ENCODE measurements at regions not wholly inside any gene's neighbourhood (a gene's known extent, or its start where the extent isn't known, plus 50 kb on each side); places are given as distances from the start of the nearest gene placed in this dataset.

DNA sequence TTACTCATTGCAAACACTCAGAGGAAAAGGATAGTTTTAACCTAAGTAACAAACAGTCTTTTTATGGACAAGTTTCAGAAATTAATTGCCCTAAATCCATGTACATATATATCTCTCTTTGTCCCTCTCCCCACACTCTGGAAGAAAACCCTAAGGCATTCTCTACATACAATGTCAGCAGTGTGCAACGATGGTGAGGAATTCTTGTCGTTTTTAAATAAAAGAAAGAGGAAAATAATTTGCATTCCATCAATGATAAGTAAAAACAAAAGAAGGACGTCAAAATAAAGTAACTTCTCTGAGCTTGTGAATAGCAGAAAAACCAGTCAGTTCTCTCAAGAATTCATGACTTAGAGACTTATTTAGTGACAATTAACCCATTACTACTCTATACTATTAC is 550.5 kb upstream of the DIPK2B start:
- DNase-seq (no peak), ATAC-seq (ENCODE audit: low FRiP score in 2 of 2) (no peak)
- H3K27ac ChIP-seq: no peak overlapping the region
- no peak overlapping the region for H3K4me3 ChIP-seq
- H3K36me3 ChIP-seq: peaks cover 0 to 10% (median 0%) of the 10 kb centered on the region in 4 donors
- peaks cover 4 to 29% (median 10%) of the 10 kb centered on the region in 4 donors for H3K4me1 ChIP-seq
- TF ChIP-seq EP300 (IDR thresholded peaks at IDR 0.05) (no peak), POLR2A (IDR thresholded peaks at IDR 0.05) (no peak), POLR2AphosphoS5 (IDR thresholded peaks at IDR 0.05) (no peak)
- TF ChIP-seq, protein P1, sequence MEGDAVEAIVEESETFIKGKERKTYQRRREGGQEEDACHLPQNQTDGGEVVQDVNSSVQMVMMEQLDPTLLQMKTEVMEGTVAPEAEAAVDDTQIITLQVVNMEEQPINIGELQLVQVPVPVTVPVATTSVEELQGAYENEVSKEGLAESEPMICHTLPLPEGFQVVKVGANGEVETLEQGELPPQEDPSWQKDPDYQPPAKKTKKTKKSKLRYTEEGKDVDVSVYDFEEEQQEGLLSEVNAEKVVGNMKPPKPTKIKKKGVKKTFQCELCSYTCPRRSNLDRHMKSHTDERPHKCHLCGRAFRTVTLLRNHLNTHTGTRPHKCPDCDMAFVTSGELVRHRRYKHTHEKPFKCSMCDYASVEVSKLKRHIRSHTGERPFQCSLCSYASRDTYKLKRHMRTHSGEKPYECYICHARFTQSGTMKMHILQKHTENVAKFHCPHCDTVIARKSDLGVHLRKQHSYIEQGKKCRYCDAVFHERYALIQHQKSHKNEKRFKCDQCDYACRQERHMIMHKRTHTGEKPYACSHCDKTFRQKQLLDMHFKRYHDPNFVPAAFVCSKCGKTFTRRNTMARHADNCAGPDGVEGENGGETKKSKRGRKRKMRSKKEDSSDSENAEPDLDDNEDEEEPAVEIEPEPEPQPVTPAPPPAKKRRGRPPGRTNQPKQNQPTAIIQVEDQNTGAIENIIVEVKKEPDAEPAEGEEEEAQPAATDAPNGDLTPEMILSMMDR (IDR thresholded peaks at IDR 0.05): no peak
- no peaks in the 10 kb centered on the region for H3K27me3 ChIP-seq
- no peaks in the 10 kb centered on the region for H3K9me3 ChIP-seq
- 26 to 50% methylated on average over 3 of the region's 3 CpGs for WGBS, 2 donors

DNA sequence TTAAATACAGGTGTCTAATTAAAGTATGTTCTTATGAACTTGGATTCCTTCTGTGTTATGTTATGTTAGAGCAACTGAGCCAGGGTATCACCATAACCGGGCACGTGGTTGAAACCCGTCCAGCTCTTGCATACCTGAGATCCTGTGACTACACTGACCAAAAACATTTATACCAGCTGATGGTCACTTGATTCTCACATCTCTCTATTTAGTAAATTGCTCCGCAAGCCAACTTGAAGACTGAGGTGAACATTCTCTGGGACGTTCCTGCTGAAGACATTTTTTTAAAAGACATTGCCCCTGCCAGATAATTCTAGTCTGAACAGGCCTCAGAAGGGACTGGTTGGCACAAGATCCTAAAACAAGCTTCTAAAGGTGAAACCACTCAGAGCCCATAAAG is 550.0 kb upstream of the DIPK2B start:
- no peak for DNase-seq

DNA sequence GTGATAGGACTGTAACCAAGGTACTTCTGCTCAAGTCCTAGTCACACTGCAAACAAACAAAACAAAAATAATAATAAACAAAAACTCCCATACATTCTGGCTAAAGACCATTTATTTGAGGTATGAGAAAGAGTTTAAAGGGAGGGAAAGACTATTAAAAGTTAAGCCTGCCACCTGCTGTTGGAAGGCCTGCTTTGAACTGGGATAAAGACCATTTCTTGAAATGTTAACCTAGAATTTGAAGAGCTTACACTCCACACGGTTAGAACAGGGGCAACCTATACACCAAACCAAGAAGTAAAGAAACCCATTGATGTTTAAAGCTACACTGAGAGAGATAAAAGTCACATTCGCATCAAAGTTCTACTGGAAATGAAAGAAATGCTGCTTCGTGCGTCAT is 548.7 kb upstream of the DIPK2B start:
- peaks cover 0 to 26% (median 9%) of the 10 kb centered on the region in 4 donors for H3K4me1 ChIP-seq
- H3K36me3 ChIP-seq: peaks cover 0 to 19% (median 3%) of the 10 kb centered on the region in 4 donors
- DNase-seq (no peak), ATAC-seq (ENCODE audit: low FRiP score in 2 of 2) (no peak)
- no peaks in the 10 kb centered on the region for H3K27me3 ChIP-seq
- H3K9me3 ChIP-seq: no peaks in the 10 kb centered on the region
- 53 to 64% methylated on average over 4 of the region's 4 CpGs for whole genome bisulfite sequencing, 2 donors
- H3K27ac ChIP-seq: peak overlapping the region in 1 of 4 donors; percentile 17
- no peak overlapping the region for H3K4me3 ChIP-seq
- TF ChIP-seq, protein P1 (IDR thresholded peaks at IDR 0.05): peak in 1 of 6 experiments; percentile 33
- no peak for TF ChIP-seq POLR2A (IDR thresholded peaks at IDR 0.05)
- TF ChIP-seq EP300 (IDR thresholded peaks at IDR 0.05): no peak

More for the DNA sequence above, 550.0 kb upstream of the DIPK2B start:
- Histone ChIP-seq H3K36me3 (peaks cover 0 to 16% (median 1%) of the 10 kb centered on the region in 4 donors), H3K4me1 (peaks cover 0 to 29% (median 10%) of the 10 kb centered on the region in 4 donors), H3K27me3 (no peaks in the 10 kb centered on the region), H3K27ac (no peak overlapping the region), H3K9me3 (no peaks in the 10 kb centered on the region), H3K4me3 (no peak overlapping the region)
- ATAC-seq (ENCODE audit: low FRiP score in 2 of 2): peak in 1 of 2 donors; percentile 41
- TF ChIP-seq POLR2A (IDR thresholded peaks at IDR 0.05): no peak
- TF ChIP-seq POLR2AphosphoS5 (IDR thresholded peaks at IDR 0.05): no peak
- TF ChIP-seq EP300 (IDR thresholded peaks at IDR 0.05): no peak
- TF ChIP-seq, protein P1 (IDR thresholded peaks at IDR 0.05): no peak
- WGBS, 2 donors: 70 to 73% methylated on average over 2 to 5 of the region's 5 CpGs

DNA sequence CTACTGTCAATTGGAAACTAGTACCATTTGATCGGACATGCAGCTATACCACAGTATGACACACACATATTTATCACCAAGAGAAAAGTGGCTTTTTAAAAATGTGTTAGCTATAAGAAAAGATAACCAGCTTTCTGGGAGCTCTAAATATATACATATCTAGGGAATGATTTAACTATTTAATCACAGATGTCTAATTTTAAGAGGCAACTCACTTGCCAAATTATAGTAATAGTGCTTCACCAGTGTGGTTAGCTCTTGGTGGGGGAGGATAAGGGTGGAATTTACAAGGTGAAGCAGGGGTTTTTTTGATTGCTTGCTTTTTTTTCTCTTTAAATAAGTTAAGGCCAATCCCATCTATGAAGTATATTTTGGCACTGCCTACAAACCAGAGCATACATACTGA is 547.7 kb upstream of the DIPK2B start:
- no peak for DNase-seq
- no peak for ATAC-seq (ENCODE audit: low FRiP score in 2 of 2)
- Histone ChIP-seq H3K4me3 (no peak overlapping the region), H3K27ac (peak overlapping the region; percentile 21 to 36 (median 33)), H3K36me3 (peaks cover 0 to 19% (median 3%) of the 10 kb centered on the region in 4 donors), H3K27me3 (no peaks in the 10 kb centered on the region), H3K9me3 (no peaks in the 10 kb centered on the region), H3K4me1 (peaks cover 0 to 16% (median 8%) of the 10 kb centered on the region in 4 donors)
- TF ChIP-seq POLR2AphosphoS5 (IDR thresholded peaks at IDR 0.05) (no peak), EP300 (IDR thresholded peaks at IDR 0.05) (no peak), POLR2A (IDR thresholded peaks at IDR 0.05) (no peak)
- TF ChIP-seq, protein P1 (IDR thresholded peaks at IDR 0.05): no peak
- WGBS, 2 donors: 62 to 79% methylated on average over 1 of the region's 1 CpG

DNA sequence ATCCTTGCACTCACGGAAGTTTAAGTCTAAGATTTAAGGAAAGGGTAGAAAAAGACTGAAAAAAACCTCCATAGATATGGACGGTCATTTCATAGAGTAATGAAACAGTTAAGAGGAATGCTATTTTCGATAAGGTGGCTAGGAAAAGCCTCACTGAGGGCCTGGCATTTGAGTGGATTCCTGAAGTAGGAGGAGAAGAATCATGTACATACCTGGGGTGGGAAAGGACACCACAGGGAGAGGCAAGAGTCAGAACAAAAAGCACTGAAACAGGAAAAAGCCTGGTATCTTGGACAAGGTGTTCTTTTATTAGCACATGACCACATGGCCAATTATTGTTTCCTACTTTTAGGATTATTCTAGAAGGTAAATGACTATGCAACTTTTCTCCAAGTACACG is 547.2 kb upstream of the DIPK2B start:
- 42 to 43% methylated on average over 4 of the region's 4 CpGs for WGBS, 2 donors
- DNase-seq: no peak
- peak in 1 of 2 donors; percentile 76 for ATAC-seq (ENCODE audit: low FRiP score in 2 of 2)

More for the DNA sequence above, 547.2 kb upstream of the DIPK2B start:
- no peaks in the 10 kb centered on the region for H3K9me3 ChIP-seq
- no peak overlapping the region for H3K4me3 ChIP-seq
- TF ChIP-seq EP300 (IDR thresholded peaks at IDR 0.05): no peak
- TF ChIP-seq POLR2A (IDR thresholded peaks at IDR 0.05): no peak
- TF ChIP-seq, protein P1 (IDR thresholded peaks at IDR 0.05): no peak
- no peak for TF ChIP-seq POLR2AphosphoS5 (IDR thresholded peaks at IDR 0.05)
- no peaks in the 10 kb centered on the region for H3K27me3 ChIP-seq
- peaks cover 0 to 19% (median 3%) of the 10 kb centered on the region in 4 donors for H3K36me3 ChIP-seq
- peak overlapping the region in 3 of 4 donors; percentile 31 to 36 (median 35) for H3K27ac ChIP-seq
- H3K4me1 ChIP-seq: peaks cover 0 to 11% (median 8%) of the 10 kb centered on the region in 4 donors
